Activated T-helper 2 cell treated with anti-CD3 and anti-CD28 coated beads, Interferon-gamma antibody, Interleukin-2, Interleukin-4, amounts not matched to agents 10 μg/mL and 5 μg/mL and 100 μg/mL, durations not matched to agents 14 hours and 24 hours and 36 hours (primary cell): ENCODE measurements at regions not wholly inside any gene's neighbourhood (a gene's known extent, or its start where the extent isn't known, plus 50 kb on each side); places are given as distances from the start of the nearest gene placed in this dataset.

ENCODE experiments used
- DNase-seq: peaks from one replicate; pipeline ENCODE4 v3.0.0; 2021; ENCODE audit warnings: low spot score
- H3K27ac Mint-ChIP-seq: one replicate; pipeline ENCODE4 v1.8.0; 2021; ENCODE audit warnings: mixed read lengths
- H3K27me3 Mint-ChIP-seq: one replicate; pipeline ENCODE4 v1.8.0; 2021; ENCODE audit warnings: low read depth, mixed read lengths
- H3K36me3 Mint-ChIP-seq: one replicate; pipeline ENCODE4 v1.8.0; 2021; ENCODE audit warnings: low read depth, mixed read lengths
- H3K4me1 Mint-ChIP-seq: one replicate; pipeline ENCODE4 v1.8.0; 2021; ENCODE audit warnings: low read depth, mixed read lengths
- H3K4me3 Mint-ChIP-seq: one replicate; pipeline ENCODE4 v1.8.0; 2021; ENCODE audit warnings: low read depth, mild to moderate bottlenecking, moderate library complexity, mixed read lengths
- H3K9me3 Mint-ChIP-seq: one replicate; pipeline ENCODE4 v1.8.0; 2021; ENCODE audit warnings: mixed read lengths
- intact Hi-C: fragments of 100-400 bp; cut with micrococcal nuclease; formaldehyde crosslinking; loops from one replicate; pipeline ENCODE4 v1.15.1; 2023

DNA sequence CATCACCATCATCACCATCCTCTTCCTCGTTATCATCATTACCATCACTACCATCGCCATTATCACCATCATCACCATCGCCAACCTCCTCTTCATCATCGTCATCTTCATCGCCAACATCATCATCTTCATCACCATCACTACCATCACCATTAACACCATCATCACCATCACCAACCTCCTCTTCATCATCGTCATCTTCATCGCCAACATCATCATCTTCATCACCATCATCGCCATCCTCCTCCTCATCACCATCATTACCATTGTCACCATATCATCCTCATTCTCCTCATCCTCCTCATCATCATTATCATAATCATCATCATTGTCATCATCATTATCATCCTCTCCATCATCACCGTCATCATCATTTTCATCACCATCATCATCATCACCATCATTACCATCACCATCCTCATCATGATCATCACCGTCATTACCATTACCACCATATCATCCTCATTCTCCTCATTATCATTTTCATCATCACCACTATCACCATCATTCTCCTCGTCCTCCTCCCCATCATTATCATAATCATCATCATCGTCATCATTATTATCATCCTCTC, 1498.7 kb downstream of the TBC1D22A start:
- no peak for DNase-seq
- Mint-ChIP-seq H3K27ac (no peak overlapping the region), H3K27me3 (no peaks in the 10 kb centered on the region), H3K4me3 (no peak overlapping the region), H3K9me3 (no peaks in the 10 kb centered on the region), H3K36me3 (no peaks in the 10 kb centered on the region), H3K4me1 (no peaks in the 10 kb centered on the region)
- intact Hi-C loops: no loop called here

DNA sequence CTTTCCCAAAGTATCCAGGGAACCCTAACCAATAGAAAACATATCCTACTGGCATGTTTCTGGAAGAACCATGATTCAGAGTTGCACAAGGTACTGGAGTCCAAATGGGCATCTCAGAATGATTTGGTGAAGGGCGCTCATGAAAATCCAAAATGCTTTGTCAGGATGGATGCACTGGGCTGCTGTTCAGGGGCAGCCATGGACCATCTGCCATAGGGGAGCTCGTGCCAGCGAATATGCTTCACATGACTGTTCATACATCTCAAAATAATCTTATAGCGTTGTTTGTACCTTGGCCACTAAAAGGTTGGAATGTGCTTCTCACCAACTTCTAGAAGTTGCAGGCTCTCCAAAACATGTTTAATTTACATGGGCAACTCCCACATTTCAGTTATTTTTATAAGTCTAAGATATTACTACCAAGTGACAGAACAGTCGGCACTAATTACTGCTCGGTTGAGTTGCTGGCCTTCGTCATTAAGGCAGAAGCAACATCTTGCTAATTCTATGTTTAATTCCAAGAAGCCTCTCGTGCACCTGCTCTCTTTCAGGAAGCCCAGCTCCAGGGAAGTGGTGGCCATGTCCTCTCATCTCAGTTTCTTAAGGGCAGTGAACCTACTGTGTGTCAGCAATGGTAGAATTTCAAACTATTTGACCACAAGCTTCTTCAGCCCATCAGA, 1497.7 kb downstream of the TBC1D22A start:
- no peaks in the 10 kb centered on the region for H3K4me1 Mint-ChIP-seq
- no peaks in the 10 kb centered on the region for H3K27me3 Mint-ChIP-seq
- H3K27ac Mint-ChIP-seq: no peak overlapping the region
- H3K9me3 Mint-ChIP-seq: no peaks in the 10 kb centered on the region
- no peak overlapping the region for H3K4me3 Mint-ChIP-seq
- DNase-seq: no peak
- intact Hi-C loops: no loop called here
- no peaks in the 10 kb centered on the region for H3K36me3 Mint-ChIP-seq

DNA sequence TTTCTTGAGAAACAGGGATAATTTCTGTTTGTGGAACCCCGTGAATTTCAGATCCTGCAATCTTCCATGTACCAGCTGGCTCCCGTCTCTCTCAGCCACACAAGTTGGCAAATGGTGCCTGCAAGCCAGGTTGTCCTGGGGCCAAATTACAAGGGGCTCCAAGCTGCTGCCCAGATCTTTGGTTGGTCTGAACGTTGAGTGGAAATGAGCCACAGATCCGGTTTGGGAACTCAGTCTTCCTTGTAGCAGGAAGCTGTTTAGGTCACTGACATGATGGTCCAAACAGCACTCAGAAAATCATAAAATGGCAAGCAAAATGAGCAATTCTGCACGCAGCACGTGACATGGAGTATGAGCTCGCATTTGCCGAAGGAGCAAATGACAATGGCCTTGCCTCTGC, 1496.4 kb downstream of the TBC1D22A start:
- no peak overlapping the region for H3K4me3 Mint-ChIP-seq
- H3K4me1 Mint-ChIP-seq: no peaks in the 10 kb centered on the region
- no peaks in the 10 kb centered on the region for H3K36me3 Mint-ChIP-seq
- H3K27me3 Mint-ChIP-seq: no peaks in the 10 kb centered on the region
- no peak for DNase-seq
- H3K9me3 Mint-ChIP-seq: no peaks in the 10 kb centered on the region
- intact Hi-C loops: no loop called here
- no peak overlapping the region for H3K27ac Mint-ChIP-seq

DNA sequence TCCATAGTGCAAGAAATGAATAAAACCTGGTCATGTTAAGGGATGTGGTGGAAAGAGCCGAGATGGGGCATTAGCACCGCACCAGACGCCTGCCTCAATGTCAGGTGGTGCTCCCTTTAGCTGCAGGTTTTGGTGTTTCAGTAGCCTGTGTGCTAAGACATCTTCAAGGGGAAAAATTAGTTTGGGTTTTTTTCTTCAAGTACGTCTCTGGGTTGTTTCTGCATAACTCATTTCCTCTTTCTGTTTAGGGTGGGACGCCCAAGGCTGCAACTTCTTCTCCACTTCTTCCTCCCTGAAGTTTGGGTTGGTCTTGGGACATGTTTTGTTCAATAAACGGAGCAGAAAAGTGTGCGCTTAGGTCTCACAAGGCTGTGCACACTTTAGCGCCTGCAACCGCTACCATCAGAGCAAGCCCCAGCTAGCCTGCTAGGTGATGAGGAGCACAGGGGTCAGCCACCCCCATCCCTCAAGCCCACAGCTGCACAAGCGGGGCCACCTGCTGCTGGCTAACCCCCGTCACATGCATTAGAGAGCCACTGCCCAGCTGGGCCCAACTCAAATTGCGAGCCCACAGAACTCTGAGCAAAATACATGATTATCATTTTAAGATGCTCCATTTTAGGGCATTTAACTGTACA, 1495.7 kb downstream of the TBC1D22A start:
- Mint-ChIP-seq H3K27ac (no peak overlapping the region), H3K4me1 (no peaks in the 10 kb centered on the region), H3K27me3 (no peaks in the 10 kb centered on the region), H3K4me3 (no peak overlapping the region), H3K36me3 (no peaks in the 10 kb centered on the region), H3K9me3 (no peaks in the 10 kb centered on the region)
- DNase-seq: no peak
- intact Hi-C loops: no loop called here

DNA sequence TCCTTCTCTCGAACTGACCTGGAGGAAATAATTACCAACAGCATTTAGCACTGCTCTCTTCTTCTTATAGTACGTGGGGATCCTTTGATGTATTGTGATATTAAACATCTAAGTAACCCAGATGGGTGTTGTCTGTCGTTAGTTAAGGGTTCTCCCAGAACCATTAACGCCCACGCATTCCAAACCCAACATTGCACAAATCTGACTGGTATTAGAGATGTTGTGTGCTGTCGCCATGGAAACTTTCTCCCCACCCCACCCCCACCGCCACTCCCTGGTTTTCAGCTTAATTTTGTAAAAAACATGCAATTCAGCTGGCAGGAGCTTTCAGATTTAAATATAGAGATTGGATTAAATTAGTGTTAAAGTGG, 1495.2 kb downstream of the TBC1D22A start:
- H3K27me3 Mint-ChIP-seq: no peaks in the 10 kb centered on the region
- H3K9me3 Mint-ChIP-seq: no peaks in the 10 kb centered on the region
- no peak overlapping the region for H3K27ac Mint-ChIP-seq
- intact Hi-C loops: no loop called here
- no peak for DNase-seq
- H3K4me3 Mint-ChIP-seq: no peak overlapping the region
- H3K4me1 Mint-ChIP-seq: no peaks in the 10 kb centered on the region
- no peaks in the 10 kb centered on the region for H3K36me3 Mint-ChIP-seq

DNA sequence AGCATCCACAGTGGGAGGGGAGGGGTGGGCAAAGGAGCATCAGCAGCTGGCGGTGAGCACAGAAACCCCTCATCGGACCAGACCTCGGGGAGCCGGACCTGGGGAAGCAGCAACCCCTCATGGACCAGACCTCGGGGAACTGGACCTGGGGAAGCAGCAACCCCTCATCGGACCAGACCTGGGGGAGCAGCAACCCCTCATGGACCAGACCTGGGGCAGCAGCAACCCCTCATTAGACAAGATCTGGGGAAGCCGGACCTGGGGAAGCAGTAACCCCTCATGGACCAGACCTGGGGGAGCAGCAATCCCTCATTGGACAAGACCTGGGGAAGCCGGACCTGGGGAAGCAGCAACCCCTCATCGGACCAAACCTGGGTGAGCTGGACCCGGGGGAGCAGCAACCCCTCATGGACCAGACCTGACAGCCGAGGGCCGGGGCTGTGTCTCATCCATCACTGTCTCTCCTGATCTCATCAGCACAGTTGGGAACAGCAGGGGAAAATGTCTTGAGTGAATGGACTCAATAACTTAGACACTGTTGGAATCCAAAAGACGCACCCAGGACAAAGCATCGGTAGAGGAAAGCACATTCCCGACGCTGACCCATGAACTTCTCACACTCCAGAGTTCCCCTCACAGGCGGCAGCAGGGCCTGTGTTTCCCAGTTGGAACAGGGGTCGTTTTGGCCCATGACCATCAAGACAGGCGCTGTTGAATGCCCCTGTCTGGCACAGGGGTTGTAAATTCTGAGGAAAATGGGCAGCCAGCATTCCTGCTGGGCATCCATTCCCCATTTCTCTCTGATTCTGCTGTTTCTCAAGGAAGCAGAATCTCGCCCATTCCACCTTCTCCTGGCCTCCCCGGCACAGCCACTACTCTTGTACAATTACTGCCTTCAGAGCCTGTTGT, 1494.6 kb downstream of the TBC1D22A start:
- Mint-ChIP-seq H3K9me3 (no peaks in the 10 kb centered on the region), H3K4me1 (no peaks in the 10 kb centered on the region), H3K27ac (no peak overlapping the region), H3K27me3 (no peaks in the 10 kb centered on the region), H3K4me3 (no peak overlapping the region), H3K36me3 (no peaks in the 10 kb centered on the region)
- intact Hi-C loops: no loop called here
- DNase-seq: no peak

DNA sequence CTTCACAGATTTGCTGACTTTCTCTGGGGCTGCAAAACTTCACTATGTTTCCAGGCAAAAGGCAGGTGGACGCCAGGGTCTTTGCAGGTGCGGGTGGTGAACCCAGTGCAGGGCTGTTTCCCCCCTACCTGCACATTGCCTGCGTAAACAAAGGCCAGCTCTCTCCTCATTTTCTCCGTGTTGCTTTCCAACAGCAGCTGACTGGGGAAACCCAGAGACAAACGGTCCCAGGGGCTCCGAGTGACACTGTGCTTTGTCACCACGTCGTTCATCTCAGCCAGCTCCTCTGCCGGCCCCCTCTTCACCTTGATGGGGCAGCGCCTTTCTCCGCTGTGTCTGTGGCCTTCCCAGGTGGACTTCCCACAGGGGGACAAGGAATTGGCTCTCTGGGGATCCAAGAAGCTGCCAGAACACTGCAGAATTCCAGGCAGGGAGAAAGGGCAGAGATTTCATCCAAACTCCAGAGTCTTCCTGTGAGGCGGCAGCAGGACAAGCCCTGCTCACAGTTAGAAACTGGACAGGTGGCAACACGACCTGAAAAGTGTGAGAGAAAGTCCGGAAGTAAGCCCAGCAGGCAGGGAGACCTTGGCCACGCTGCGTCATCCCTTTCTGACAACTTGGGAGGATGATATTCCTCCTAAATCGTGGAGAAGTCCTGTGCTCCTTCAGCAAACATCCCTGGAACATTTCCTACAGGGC, 1493.7 kb downstream of the TBC1D22A start:
- H3K4me1 Mint-ChIP-seq: no peaks in the 10 kb centered on the region
- no peaks in the 10 kb centered on the region for H3K9me3 Mint-ChIP-seq
- DNase-seq: no peak
- H3K27ac Mint-ChIP-seq: no peak overlapping the region
- no peaks in the 10 kb centered on the region for H3K36me3 Mint-ChIP-seq
- no peak overlapping the region for H3K4me3 Mint-ChIP-seq
- intact Hi-C loops: no loop called here
- H3K27me3 Mint-ChIP-seq: no peaks in the 10 kb centered on the region

DNA sequence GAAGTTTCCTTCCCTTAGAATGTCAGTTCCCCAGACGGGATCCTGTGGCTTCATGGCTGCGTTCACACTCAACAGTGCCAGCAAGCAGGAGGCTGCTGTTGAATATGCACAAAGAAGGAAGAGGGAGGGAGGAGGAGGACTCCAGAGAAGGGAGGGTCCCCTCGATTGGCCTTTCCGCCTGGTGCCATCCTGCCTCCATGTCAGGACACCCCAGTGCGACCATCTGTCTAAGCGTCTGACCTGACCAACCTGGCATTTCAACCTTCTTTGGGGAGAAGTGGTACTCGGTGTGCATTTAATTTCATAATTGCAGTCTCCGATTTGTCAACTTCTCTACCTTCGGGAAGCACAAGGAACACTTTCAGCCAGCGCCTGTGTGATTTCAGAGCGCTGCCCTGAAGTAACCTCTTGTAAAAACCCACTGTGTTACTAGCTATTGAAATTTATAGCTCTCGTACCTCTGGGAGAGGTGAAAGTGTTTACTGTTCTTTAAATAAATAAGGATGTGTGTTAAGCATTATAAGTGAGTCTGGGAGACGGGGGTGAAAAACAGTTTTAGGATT, 1491.9 kb downstream of the TBC1D22A start:
- H3K27ac Mint-ChIP-seq: no peak overlapping the region
- DNase-seq: no peak
- H3K9me3 Mint-ChIP-seq: no peaks in the 10 kb centered on the region
- intact Hi-C loops: no loop called here
- H3K4me1 Mint-ChIP-seq: no peaks in the 10 kb centered on the region
- no peaks in the 10 kb centered on the region for H3K27me3 Mint-ChIP-seq
- H3K4me3 Mint-ChIP-seq: no peak overlapping the region
- H3K36me3 Mint-ChIP-seq: no peaks in the 10 kb centered on the region

DNA sequence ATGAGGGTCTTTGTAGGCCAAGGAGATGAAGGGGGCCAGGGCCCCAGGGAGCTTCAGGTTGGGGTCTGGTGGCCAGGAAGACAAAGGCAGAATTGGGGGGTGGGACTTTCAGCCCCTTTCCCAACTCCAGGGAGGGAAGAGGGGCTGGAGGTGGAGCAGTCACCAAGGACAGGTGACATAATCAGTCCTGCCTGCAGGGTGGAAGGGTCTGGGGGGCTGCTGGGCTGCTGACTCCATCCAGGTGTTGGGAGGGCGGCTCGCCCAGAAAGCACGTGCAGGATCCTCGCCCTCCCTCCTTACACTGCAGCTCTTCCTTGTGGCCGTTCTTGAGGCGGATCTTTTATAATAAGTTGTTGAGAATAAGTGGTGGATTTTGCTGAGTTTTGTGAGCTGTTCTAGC, 1491.1 kb downstream of the TBC1D22A start:
- Mint-ChIP-seq H3K4me1 (no peaks in the 10 kb centered on the region), H3K9me3 (no peaks in the 10 kb centered on the region), H3K27me3 (no peaks in the 10 kb centered on the region), H3K27ac (no peak overlapping the region), H3K4me3 (no peak overlapping the region), H3K36me3 (no peaks in the 10 kb centered on the region)
- intact Hi-C loops: no loop called here
- no peak for DNase-seq

DNA sequence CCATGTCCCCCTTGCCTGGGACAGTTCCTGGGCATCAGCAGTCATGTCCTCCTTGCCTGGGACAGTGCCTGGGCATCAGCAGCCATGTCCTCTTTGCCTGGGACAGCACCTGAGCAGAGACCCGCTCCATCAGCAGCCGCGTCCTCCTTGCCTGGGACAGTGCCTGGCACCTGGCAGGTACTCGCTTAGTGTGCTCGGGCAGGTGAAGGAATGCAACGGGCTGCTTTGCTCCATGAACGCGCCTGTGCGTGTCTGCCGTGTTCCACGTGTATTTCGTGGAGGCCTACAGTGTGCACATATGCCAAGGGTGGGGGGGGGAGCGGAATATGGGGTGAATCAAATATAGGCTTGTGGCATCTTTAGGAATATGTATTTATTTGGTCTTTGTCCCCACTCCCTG, 1490.7 kb downstream of the TBC1D22A start:
- no peak for DNase-seq
- intact Hi-C loops: no loop called here
- no peaks in the 10 kb centered on the region for H3K36me3 Mint-ChIP-seq
- H3K4me3 Mint-ChIP-seq: no peak overlapping the region
- H3K4me1 Mint-ChIP-seq: no peaks in the 10 kb centered on the region
- H3K27ac Mint-ChIP-seq: no peak overlapping the region
- no peaks in the 10 kb centered on the region for H3K27me3 Mint-ChIP-seq
- no peaks in the 10 kb centered on the region for H3K9me3 Mint-ChIP-seq

DNA sequence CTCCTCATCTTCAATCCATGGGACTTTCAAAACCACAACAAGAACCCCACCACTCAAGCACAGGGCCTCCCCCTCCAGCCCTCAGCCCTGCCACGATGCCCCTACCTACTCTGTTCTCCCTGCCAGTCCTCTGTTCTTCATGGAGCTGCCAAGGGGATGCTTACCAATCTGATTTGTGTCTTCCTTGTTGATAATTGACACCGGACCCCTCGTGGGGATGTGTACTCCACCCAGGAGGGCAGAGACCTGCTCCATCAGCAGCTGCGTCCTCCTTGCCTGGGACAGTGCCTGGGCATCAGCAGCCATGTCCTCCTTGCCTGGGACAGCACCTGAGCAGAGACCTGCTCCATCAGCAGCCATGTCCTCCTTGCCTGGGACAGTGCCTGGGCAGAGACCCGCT, 1489.2 kb downstream of the TBC1D22A start:
- no peaks in the 10 kb centered on the region for H3K4me1 Mint-ChIP-seq
- no peaks in the 10 kb centered on the region for H3K27me3 Mint-ChIP-seq
- intact Hi-C loops: no loop called here
- no peaks in the 10 kb centered on the region for H3K36me3 Mint-ChIP-seq
- DNase-seq: no peak
- no peak overlapping the region for H3K4me3 Mint-ChIP-seq
- H3K27ac Mint-ChIP-seq: no peak overlapping the region
- no peaks in the 10 kb centered on the region for H3K9me3 Mint-ChIP-seq

DNA sequence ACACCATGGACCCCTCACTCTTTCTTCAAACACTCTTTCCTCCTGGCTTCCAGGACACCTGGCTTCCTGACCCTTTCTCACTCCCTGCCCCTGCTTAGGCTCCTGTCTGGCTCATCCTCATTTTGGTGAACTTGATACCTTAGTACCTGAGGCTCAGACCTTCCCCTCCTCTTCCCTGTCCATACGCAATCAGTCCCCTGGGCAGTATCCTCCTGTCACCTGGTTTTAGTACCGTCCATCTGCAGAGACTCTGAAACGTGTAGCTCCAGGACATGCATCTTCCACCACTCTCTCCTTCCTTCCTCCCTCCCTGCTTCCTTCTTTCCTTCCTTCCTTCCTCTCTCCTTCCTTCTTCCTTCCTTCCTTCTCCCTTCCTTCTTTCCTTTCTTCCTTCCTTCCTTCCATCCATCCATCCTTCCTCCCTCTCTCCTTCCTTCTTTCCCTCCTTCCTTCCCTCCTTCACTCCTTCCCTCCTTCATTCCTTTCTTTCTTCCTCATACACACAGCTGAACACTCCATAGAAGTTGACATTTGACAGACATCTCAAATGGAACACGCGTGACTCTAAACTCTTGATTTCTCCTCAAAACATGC, 1488.6 kb downstream of the TBC1D22A start:
- DNase-seq: no peak
- Mint-ChIP-seq H3K36me3 (no peaks in the 10 kb centered on the region), H3K27me3 (no peaks in the 10 kb centered on the region), H3K27ac (no peak overlapping the region), H3K4me1 (no peaks in the 10 kb centered on the region), H3K9me3 (no peaks in the 10 kb centered on the region), H3K4me3 (no peak overlapping the region)
- intact Hi-C loops: no loop called here
